HG03442 (cell line): ENCODE measurements at regions not wholly inside any gene's neighbourhood (a gene's known extent, or its start where the extent isn't known, plus 50 kb on each side); places are given as distances from the start of the nearest gene placed in this dataset.
"Not testable (repeated sequence)": the region's sequence is repeated elsewhere in the genome, so short reads cannot be mapped to it uniquely, and the experiment has no call there.

Experiments
- ATAC-seq: cut with Tn5 transposase; IDR thresholded peaks from one replicate; pipeline ENCODE4 v1.9.1; 2021; ENCODE audit warnings: mild to moderate bottlenecking, moderate library complexity; ENCODE audit not compliant: unreplicated experiment

GRCh38 chr2:87526258-87526657 is 221.6 kb upstream of the PLGLB2 start:
- not testable (repeated sequence) for ATAC-seq

DNA sequence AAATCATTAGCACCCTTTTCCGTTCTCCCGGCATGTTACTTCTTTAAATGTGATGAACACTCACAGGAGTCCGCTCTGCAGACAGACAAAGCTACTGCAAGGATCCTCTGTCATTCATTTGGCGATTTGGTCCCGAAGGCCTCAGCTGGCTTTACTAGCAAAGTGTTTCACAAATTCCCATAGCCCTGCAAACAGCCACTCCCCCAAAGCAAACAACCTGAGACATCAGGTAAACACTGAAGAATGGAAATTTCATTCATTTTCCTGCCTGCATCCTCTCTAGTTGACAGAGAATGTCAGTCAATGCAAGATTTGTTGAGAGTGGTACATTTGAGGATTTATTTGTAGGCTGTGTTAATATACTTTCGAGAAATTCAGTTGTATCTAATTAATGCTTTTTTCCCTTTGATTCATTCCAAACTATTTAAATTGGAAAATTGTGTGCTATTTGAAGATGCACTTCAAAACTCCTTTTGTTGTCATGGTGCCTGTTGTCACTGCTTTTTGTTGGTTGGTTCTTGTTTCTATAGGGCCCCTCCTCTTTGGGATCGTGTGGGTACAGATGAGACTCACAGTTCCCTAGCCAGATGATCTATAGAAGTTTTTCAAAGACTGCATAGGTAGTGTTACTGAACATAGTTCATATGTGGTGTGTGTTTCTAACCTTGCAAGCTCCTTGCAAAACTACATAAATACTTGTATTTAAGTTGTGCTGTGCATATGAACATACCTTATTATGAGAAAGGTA is 215.7 kb upstream of the PLGLB2 start:
- ATAC-seq: not testable (repeated sequence)

- not testable (repeated sequence) for ATAC-seq
Measured at GRCh38 chr2:87533390-87534272, 214.3 kb upstream of the PLGLB2 start.

DNA sequence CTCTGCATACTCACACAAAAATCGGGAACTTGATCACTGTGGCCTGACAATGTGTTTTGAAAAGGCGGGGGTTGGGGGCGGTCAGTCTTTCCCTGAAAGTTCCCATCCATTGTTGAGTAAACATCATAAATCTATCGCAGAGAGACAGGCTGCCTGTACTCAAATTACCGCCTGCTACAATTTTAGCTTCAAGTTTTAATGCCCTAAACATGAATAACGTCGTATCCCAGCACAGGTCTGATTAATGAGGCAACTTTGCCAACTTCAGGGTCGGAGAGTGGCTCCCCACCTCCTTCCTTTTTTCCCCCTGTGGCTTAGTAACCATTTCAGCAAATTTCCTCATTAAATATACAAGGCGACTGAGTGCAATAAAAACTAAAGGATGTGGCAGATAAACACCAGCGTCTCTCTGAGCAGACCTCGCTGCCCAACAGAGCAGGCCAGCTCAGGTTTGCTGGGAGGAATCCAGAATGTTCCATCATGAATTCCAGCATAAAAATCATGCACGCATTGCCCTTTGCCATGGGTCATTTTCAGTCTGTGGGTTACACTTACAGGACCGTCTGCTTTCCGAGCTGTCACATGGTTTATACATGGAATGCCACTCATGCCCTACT is 213.5 kb upstream of the PLGLB2 start:
- ATAC-seq: not testable (repeated sequence)

DNA sequence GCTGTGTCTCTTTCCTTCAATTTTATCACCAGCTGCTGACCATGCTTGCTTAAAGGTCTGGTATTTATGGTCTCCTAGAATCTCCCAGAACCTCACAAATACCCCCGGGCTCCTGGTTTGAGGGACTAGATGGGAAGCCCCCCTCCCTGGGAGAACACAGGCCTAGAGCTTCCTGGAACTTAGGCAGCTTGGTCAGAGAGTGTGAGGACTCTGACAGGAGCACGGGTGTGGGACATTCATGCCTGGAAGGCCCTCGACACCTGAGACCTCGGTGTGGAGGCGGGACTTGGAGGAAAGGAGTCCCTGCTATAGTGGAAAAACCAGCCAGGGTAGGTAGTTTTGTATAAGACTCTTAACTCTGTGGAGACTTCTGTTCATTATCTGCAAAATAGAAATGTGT is 211.5 kb upstream of the PLGLB2 start:
- not testable (repeated sequence) for ATAC-seq

DNA sequence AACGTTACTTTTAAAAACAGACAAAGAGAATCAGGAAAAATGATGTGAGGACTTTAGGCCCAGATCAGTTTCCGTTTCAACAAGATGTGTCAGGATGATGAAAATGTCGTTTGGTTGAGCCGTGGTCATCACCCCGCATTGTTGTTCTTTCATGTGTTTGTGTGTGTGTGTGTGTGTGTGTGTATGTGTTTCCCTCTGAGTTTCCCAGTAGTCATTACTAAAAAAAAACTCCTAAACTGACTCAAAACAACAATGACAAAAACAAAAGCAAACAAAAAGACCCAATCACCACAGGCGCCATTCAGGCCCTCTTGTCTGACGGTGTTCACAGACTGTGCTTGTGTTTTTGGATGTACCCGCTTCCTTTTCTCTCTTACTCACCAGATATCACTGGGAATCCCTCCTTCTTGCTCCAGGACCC is 210.6 kb upstream of the PLGLB2 start:
- not testable (repeated sequence) for ATAC-seq

DNA sequence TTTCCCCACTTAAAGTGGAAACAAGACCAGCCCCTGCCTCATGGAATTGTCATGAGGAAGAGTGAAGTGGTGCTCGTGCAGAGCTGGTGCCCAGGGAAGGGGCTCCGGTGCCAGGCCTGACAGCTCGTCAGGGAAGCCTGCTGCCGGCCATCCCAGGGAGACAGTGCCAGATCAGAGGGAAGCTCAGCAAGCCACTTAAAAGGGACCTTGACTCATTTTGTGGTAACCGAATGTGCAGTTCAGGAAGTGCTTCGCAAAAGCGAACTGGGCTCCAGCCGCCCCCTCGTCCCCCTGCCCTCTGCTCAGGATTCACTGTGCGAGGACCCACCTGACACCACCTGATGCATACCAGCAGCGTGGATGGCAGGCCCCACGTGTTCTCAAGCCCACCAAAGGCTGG is 209.6 kb upstream of the PLGLB2 start:
- not testable (repeated sequence) for ATAC-seq

- ATAC-seq: not testable (repeated sequence)
Measured at GRCh38 chr2:87539151-87539943, 208.5 kb upstream of the PLGLB2 start.

GRCh38 chr2:87540242-87540641 is 207.6 kb upstream of the PLGLB2 start:
- ATAC-seq: not testable (repeated sequence)

DNA sequence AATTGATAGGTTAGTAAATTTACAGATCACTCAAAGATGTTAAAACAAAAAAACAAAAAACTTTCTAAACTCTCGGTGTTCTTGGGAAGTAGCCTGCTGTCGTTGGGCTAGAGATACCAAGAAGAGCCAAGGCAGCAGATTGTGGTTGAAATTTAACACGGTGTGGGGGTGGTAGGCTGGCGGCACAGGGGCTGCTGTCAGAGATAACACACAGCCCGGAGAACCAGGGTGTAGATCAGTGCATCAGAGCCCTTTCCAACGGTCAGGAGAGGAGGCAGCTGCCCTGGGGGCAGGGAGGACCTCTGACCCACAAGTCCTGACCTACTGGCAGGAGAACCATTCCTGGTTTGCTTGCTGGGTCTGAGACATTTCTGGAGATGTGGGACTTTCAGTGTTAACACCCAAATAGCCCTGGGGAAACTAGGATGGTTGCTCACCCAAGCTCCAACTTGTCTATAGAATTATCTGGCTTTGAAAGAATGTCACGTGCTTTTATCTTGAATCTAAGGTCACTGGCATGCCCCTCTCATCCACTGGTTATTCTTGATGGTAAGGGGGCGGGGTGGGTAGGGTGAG is 205.2 kb upstream of the PLGLB2 start:
- ATAC-seq: not testable (repeated sequence)

GRCh38 chr2:87543797-87544196 is 204.1 kb upstream of the PLGLB2 start:
- not testable (repeated sequence) for ATAC-seq

DNA sequence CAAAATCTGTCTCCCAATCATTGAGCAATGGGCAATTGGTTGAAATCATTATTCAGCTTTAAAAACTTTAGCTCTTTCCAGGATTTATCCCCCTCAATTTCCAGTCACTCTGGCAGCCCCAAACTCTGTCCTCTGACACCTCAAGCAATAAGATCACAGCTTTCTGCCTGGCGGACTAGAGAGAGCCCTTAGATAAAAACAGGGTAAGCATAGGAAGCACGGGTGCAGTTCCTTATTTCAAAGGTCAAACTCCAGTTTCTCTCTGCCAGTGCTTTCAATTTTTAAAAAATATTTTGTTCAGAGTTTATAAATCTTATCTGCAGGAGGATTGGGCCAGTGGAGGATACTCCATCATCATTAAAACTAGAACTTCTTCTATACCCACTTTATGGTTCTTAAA is 200.8 kb upstream of the PLGLB2 start:
- ATAC-seq: not testable (repeated sequence)

- ATAC-seq: not testable (repeated sequence)
Measured at GRCh38 chr2:87547966-87548365, 199.9 kb upstream of the PLGLB2 start.

GRCh38 chr2:87548681-87549536 is 199.0 kb upstream of the PLGLB2 start:
- ATAC-seq: not testable (repeated sequence)

DNA sequence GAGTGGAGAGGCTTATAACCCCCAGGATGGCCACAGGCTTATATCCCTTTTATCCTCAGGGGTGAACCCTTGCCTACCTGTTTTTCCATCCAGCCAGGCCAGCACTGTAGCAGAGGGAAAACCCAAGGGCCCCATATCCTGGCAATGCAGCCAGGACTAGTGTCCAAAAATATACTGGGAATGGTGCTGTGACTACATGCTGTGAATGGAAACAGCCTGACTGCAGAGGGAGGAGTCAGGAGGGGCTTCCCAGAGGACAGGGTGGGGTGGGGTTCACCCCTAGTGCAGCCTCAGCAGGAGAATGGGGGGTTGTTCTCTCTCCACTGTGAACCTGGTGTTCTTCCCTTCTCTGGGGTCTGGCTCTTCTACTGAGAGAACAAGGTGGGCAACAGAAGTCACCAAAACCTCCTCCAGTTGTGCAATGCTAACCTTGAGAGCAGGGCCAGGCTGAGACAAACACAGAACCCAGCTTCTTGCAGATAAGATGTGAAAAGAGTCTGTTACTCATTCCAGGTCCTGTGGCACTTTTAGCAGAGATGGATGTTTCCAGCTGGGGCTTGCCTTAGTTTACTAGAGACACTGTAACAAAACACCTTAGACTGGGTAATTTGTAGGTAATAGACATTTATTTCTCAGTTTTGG is 198.2 kb upstream of the PLGLB2 start:
- ATAC-seq: not testable (repeated sequence)

GRCh38 chr2:87554678-87555077 is 193.2 kb upstream of the PLGLB2 start:
- not testable (repeated sequence) for ATAC-seq

DNA sequence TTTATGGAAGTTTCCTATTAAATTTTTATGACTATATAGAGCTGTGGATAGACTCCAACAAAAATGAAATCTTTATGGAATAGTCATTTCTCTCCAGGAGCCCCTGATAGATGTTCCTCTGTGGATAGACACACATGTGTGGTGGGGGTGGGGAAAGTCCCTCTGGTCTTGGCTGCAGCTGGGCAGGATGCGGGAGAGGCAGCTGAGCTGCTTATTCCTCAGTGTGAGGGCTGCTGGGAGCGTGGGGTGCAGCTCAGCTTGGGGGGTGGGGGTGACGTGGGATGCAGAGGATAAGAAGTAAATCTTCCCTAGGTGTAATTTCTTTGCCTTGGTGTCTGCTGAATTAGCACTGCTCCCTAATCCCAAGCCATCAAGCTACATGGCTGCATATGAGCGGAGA is 192.8 kb upstream of the PLGLB2 start:
- not testable (repeated sequence) for ATAC-seq

DNA sequence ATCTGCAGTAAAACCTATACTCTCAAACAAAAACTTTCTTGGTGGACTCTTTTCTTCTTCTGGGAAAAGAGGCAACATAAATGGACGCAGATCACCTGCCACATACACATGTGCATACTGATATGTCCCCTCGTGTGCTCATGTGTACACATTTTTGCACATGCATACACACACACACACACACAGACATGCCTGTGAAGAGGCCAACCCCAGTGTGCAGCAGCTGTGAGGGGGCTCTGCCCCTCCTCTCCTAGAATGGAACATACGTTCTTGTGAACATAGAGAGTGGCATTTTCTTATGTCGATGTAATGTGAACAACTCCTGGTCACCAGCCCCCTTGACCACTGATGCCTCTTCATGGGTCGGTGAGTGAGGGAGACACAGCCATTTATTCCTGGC is 188.9 kb upstream of the PLGLB2 start:
- ATAC-seq: not testable (repeated sequence)

DNA sequence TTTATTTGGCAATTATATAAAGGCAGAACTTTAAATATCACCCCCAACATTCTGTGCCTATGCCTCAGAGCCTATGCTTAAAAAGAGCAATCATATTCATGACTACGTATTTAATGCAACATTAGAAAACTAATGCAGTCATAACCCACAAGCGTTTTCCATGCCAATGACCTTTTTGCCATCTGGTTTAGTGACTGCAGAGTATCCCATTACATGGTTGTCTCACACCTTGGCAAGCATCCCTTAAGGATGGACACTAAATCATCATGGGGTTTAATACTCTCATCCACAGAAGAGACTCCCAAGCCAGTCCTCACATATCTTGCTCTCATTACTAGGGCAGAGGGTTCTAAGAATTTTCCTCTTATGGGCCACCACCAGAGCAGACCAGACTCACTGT is 188.2 kb upstream of the PLGLB2 start:
- not testable (repeated sequence) for ATAC-seq
